Sigmoid colon (tissue), 4 donors: ENCODE measurements at regions not wholly inside any gene's neighbourhood (a gene's known extent, or its start where the extent isn't known, plus 50 kb on each side); places are given as distances from the start of the nearest gene placed in this dataset.

Experiments used
- POLR2A ChIP-seq, 2 donors: fragments of 450-650 bp; IDR thresholded peaks; one replicate each; pipeline ENCODE4 v1.6.1; 2016; ENCODE audit warnings: antibody characterized with exemption in 2 of 2, mild to moderate bottlenecking in 2 of 2, moderate library complexity in 2 of 2
- POLR2AphosphoS5 ChIP-seq, 4 donors: sonication (generic); formaldehyde crosslinking; IDR thresholded peaks; one replicate each; pipeline ENCODE4 v1.6.1; 2017; ENCODE audit warnings: antibody characterized with exemption in 4 of 4
- TF ChIP-seq, protein P1 (sequence below), 4 experiments: fragments of 450-650 bp in 3 of 4; fragments of 200-600 bp in 1 of 4; IDR thresholded peaks; one replicate each; pipeline ENCODE4 v1.5.1; 2016 to 2019; ENCODE audit warnings: antibody characterized with exemption in 4 of 4, mild to moderate bottlenecking in 3 of 4, moderate library complexity in 2 of 4

GRCh38 chr5:23014266-23014665 lies 161.1 kb upstream of the CDH12 start:
- TF ChIP-seq, protein P1, sequence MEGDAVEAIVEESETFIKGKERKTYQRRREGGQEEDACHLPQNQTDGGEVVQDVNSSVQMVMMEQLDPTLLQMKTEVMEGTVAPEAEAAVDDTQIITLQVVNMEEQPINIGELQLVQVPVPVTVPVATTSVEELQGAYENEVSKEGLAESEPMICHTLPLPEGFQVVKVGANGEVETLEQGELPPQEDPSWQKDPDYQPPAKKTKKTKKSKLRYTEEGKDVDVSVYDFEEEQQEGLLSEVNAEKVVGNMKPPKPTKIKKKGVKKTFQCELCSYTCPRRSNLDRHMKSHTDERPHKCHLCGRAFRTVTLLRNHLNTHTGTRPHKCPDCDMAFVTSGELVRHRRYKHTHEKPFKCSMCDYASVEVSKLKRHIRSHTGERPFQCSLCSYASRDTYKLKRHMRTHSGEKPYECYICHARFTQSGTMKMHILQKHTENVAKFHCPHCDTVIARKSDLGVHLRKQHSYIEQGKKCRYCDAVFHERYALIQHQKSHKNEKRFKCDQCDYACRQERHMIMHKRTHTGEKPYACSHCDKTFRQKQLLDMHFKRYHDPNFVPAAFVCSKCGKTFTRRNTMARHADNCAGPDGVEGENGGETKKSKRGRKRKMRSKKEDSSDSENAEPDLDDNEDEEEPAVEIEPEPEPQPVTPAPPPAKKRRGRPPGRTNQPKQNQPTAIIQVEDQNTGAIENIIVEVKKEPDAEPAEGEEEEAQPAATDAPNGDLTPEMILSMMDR (IDR thresholded peaks at IDR 0.05) = no peak
- TF ChIP-seq POLR2A (IDR thresholded peaks at IDR 0.05) (no peak), POLR2AphosphoS5 (IDR thresholded peaks at IDR 0.05) (no peak)
